HG03066 (cell line): ENCODE measurements at regions not wholly inside any gene's neighbourhood (a gene's known extent, or its start where the extent isn't known, plus 50 kb on each side); places are given as distances from the start of the nearest gene placed in this dataset.

ENCODE experiments used
- ATAC-seq: cut with Tn5 transposase; IDR thresholded peaks from one replicate; pipeline ENCODE4 v1.9.1; 2021; ENCODE audit warnings: low read depth; ENCODE audit not compliant: unreplicated experiment

DNA sequence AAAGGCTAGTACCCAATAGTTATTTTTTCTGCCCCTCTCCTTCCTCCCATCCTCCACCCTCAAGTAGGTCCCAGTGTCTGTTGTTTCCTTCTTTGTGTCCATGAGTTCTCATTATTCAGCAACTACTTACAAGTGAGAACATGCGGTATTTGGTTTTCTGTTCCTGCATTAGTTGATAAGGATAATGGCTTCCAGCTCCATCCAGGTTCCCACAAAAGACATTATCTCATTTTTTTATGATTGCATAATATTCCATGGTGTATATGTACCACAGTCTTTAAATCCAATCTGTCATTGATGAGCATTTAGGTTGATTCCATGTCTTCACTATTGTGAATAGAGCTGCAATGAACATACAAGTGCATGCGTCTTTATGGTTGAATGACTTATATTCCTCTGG is 128.3 kb upstream of the ANKRD55 start:
- no peak for ATAC-seq

DNA sequence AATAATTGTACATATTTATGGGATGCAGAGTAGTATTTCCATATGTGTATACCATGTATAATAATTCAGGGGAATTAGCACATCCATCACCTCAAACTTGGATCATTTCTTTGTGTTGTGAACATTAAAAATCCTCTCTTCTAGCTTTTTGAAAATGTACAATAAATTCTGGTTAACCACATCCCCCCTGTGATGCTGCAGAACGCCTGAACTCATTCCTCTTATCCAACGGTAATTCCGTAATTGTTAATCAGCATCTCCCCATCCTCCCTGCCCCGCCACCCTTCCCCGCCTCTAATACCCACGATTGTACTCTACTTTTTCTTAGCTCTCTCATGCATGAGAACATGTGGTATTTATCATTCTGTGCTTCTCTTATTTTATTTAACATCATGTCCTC is 127.7 kb upstream of the ANKRD55 start:
- ATAC-seq = no peak

DNA sequence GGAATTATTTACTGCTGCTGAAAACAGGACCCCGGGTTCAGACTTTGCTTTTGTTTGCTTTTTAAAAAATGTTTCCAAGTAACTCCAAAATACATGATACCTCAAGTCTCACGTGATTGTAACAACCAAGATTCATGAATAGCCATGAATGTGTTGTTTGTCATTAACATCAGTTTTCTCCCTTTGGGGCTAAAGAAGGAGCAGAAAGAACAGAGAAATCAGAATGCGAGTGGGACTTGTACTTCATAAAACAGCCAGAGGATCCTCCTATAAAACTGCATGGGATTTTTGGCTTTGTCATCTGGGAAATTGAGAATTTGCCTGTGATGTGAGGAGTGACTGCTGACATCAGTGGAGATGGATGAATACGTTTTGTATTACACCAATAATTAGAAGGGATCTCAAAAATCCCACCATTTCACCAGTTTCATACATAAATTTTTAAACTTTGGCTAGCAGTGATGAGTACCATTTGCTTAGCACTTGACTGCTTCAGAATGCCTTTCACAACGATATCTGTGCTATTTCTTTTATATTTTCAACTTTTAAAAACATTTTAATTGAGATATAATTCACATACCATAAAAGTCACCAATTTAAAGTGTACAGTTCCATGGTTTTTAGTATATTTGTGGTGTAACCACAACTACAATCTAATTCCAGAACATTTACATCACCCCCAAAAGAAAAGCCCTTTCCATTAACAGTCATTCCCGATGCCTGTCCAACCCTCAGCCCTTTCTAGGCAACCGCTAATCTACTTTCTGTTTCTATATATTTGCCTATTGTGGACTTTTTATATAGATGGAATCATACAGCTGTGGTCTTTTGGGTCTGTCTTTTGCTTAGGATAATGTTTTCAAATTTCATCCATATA is 126.9 kb upstream of the ANKRD55 start:
- ATAC-seq = no peak

DNA sequence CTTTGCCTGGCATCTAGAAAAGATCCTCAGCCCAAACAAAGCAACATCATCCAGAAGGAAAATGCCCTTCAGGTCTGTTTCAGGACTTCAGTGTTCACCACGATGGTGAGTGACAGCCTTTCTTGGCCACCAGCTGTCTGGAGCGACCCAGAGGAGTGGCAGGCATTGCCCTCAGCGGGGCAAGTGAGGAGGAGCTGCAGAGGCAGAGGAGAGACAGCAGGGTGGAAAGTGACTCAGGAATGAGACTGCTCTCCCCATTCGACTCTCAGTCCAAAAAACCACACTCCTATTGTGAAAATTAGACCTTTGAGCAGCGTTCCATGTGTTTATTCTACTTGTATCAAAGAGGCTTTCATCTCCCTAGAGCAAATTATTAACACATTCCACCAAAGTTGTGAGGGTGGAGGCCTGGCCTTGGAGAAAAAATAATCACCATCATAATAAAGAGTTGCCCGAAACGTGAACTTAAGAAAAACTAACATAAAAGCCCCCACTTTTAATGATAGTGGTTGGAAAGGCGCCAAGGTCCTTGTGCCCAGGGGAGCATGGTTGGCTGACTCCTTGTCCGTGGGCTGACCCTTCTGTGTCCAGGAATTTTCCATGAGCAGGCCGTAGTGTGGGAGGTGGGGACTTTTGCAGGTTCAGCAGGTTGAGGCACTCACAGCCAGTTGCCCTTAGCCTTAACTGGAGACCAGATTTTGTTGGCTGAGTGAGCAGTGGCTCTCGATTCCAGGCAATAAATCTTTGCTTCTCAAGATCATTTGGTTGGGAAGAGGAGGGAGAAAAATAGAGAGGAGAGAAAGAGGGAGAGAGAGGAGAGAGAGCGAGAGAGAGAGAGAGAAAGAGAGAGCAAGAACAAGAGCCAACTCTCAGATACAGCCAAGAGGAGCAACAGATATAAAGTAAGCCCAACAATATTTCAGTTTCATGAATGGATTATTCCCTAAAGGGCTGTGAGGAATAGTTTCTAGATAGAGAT is 125.9 kb upstream of the ANKRD55 start:
- ATAC-seq = no peak

DNA sequence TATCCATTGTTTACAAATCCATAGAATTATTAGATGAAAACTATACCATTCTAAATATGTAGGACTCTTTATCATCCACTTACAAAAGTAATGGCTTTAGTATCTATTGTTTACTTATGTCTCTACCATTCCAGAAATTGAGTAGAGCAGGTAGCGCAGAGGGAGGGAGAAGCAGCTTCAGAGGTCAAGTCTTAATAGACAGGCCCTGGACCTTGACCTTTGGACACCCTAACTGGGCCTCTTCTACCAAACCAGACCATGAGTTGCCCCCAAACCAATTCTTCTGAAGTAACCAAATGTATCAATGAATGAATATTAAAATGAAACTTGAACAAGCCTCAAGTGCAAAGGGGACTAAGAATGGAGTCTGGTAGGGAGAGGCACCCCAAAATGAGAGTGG is 124.9 kb upstream of the ANKRD55 start:
- no peak for ATAC-seq

DNA sequence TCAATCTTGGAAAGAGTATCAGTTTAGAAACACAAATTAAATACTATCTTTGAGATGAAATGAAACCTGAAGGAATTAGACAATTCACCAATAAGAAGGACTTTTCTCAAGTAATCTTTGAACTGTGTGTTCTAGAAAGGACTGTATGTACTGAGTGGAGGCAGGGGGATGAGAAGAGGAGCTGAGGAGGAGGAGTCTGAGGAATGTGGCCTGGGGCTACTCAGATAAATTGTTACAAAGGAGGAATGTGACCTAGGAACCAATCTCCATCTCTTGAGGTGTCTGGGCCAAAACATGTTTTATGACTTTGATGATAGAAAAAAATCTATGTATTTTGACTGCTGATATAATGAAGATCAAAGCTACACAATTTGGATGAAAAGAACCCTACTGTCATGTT is 124.3 kb upstream of the ANKRD55 start:
- ATAC-seq = no peak

DNA sequence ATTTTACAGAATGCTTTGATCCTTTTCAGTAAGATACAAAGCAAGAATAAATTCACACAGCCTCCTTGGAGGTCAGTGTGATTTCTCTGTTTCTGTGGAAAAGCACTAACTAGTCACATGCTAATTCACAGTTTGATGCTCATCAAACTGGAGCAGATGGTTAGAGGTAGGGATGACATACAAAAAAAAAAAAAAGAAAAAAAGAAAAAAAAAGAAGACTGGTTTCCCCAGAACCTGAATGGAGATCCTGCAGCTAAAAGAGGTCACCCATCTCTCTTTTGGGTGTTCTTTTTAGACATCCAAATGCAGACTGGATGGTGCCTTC is 123.7 kb upstream of the ANKRD55 start:
- no peak for ATAC-seq

DNA sequence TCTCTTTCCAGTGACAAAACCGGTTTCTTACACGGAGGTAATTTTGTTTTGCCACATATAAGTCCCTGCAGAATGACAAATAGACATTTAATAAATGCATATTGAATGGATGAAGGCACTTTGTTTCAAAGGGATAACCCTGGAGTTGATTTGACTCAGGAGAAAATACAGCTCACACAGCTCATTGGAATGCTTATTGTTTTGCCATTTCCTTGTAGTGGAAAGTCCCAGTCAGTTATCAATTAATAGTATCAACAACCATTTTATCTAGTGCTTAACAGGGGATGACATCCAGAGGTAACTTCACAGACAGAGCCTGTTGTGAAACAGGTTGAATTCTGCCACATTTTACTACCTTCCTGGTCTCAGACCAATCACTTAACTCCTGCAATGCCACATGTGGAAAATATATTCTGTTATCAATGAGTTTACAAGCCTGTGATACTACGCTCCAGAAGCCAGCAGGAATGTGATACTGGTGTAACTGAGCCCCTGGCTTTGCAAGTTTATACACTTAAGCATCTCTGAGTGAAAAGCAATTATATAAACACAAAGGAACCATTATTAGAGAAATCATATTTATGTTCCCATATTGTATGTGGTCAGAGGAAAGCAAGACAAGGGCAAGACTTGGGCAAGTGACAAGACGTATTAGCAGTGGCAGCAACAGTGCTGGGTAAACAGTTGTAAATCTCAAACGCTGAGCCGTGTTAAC is 123.1 kb upstream of the ANKRD55 start:
- no peak for ATAC-seq

DNA sequence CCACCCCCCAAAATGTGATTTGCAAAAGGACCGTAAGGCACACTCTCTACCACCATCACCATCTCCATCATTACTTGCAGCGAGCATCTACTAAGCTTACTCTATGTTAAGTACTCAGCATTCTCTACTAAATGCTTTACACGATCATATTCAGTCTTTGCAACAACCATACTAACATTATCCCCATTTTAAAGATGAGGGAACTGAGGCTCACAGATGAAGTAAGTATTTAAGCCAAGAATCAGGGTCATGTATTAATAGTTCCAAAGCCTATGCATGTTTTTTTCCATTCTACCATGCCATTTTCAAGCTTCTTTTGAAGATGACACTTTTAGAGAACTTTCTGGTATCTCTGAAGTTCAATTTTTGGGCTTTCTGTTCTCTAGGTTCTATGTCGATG is 121.7 kb upstream of the ANKRD55 start:
- no peak for ATAC-seq

DNA sequence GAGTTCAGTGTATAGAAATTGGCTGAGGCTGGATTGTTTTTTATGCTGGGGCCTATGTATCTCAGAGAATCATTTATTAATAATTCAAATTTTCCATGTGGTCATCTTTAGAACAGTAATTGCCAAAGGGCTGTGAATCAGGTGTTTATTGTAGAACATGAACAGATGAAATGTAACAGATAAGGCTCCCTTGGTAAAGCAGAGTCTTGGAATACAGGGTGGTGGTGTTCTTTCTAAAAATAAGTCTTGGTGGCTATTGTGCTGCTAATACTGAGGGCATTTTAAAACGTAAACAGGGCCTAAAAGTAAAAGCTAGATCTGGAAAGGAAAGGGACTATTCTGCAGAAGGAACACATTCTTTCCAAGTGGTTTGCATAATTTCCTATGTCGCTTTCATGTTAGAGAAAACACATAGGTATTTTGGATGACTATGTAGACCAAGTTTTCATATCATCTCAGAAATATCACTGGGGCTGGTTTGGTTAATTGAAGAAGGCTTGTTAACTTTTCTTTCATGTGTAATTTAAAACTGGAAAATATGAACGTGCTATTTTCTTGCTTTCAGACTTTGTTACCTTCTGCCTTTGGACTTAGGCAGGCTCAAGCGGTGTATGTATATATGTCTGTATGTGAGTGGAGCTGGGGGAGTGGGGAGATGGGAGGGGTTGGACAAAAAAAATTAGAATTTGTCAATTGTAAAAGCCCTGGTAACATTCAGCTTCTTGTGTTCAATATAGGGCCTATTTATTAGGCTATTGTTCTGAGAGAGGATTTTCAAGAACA is 119.9 kb upstream of the ANKRD55 start:
- no peak for ATAC-seq

DNA sequence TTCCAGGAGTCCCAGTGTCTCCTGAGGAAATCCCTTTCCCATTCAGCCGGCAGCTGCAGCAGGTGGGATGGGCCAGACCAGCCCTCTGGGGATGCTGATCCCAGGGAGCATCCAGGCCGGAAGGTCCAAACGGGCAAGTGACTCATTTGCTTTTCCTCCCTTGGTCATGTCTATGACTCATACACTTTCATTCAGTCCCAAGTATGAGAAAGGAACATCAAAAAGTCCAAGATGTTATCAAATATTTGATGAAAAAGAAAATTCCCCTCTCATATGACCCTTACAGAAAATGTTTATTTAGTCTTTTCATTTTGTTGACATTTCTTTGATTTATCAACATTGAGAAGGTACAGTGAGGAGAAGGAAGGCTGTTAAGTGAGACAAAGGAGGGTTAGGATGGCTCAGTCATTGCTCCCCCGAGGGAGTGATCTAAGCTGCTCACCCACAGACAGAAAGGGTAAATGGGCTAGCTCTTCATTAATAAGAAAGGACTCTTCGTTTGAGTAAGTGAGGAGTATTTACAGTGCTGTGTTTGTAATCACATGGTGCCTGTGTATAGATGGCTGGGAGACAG is 117.6 kb upstream of the ANKRD55 start:
- no peak for ATAC-seq

DNA sequence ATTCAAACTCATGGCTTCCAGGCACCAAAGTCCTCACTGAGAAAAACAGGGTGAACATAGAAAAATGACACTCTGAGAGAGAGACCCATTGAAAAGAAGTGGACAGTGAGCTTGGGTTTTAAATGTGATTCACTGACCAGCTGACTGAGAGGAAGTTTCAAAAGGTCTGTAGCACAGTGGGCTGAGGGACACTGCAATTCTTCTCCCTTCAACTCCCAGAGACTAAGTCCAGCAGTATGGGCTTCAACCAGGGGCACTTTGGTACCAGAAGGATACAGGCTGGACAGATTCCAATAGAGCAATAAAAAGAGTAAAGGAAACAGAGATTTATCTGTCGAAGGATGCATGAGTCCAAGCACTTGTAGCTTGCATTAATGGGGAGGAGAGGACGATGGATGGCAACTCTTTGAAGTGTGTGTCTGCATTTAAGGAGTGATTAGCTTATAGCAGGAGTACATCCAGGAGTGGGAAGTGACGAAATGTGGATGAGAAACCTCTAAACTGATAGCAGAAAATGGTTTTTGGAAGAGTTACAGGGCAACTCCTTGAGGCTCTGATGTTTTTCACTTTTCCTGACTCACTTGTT is 117.0 kb upstream of the ANKRD55 start:
- ATAC-seq = no peak

DNA sequence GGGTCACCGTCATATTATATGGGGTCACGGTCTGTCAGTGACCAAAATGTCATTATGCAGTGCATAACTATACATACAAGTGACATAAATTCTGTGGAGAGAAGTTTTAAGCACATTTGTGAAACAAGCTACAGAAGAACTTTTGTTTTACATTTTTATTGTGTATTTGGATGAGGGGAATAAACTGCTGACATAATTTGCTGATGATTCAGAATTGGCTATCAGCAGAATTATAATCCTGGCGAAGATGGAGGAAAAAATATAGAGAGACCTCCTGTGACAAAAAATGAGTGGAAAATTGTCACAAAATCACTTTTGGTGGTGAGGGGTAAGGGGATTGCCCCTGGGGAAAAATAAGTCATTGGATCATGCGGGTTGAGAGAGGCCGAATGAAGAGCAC is 116.3 kb upstream of the ANKRD55 start:
- ATAC-seq = no peak

DNA sequence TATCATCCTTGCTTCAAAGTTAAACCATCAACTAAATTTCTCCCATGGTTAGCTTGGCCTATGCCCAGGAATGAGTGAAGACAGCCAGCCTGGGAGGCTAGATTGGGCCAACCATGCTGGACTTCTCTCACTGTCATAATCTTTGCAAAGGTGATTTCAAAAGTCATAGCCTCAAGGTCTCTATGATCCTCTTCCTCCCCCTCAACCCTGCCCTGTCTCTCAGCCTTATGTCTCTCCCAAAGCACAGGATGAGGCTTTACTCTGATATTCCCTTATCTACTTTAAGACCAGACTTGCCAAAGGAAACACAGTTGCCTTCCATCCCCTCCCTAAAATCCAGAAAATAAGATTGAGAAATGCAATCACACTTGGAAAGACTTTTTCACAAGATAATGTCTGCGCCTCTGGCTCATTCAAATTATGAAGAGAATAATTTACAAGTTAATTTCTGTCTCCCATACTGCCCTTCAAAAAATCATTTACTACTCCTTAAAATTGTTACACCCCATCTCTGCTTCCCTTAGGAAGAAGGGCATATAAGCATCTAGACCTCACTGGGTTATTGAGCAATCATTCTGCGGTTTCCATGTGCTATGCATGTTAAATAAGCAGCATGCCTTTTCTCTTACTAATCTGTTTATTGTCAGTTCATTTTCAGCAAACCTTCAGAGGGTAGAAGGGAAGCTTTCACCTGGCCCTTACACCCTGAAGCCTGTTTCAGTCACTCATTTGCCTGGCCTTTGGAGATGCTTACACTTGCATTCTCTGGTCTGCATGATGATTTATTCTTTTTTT is 113.8 kb upstream of the ANKRD55 start:
- ATAC-seq = no peak

DNA sequence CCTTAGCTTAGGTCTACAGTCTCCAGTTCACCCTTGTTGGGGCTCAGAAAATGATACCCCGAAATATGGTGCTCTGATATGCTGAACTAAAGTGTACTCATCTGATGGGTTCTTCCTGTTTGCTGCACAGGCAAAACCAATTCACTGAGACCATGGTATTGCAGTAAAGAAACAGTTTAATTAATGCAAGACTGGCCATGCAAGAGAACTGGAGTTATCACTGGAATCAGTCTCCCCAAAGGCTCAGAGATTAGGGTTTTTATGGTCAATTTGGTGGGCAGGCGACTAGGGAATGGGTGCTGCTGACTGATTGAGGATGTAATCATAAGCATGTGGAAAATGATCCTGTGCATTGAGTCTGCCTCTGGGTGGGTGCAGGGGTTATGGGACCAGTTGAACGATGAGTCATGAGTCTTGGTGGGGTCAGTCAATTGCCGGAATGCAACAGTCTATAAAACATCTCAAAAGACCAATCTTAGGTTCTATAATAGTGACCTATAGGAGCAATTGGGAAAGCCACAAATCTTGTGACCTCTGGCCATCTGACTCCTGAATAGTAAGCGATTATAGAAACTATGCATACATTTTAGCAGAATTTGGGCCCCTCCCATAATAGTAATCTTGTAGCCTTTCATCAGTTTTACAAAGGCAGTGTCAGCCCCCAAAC is 113.0 kb upstream of the ANKRD55 start:
- ATAC-seq = no peak

DNA sequence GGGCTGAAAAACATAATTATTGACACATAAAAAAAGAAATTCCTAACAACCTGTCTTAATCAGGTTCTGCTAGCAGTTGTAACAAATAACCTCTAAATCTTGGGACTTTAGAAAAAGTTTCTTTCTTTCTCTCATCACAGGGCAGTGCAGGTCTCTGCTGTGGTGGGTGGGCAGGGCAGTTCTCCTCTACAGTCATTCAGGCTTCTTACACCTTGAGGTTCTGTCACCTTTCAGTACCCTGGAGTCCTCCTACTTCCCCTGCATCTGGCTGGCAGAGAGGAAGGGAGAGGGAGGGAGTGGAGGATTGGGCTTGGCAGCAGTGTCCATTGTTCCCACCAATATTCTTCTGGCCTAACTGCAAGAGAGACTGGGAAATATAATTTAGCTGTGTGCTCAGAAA is 112.2 kb upstream of the ANKRD55 start:
- ATAC-seq = no peak

DNA sequence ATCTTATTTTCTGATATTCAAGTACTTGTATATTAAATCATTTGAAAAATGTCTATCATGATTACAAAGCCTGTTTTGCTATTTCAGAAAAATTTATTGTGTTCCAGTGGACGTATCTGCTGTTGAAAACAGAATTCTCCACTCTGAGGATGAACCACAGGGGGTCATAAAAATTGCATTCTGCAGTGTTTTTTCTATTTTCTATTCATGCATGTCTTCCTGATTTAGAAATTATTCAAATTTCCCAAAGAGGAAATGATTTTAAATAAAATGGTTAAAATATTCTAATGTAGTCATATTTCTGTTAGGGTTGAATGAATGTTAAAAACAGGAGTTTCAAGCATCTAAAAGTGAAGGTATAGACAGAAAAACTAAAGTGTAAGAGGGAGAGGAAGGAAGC is 111.5 kb upstream of the ANKRD55 start:
- no peak for ATAC-seq

DNA sequence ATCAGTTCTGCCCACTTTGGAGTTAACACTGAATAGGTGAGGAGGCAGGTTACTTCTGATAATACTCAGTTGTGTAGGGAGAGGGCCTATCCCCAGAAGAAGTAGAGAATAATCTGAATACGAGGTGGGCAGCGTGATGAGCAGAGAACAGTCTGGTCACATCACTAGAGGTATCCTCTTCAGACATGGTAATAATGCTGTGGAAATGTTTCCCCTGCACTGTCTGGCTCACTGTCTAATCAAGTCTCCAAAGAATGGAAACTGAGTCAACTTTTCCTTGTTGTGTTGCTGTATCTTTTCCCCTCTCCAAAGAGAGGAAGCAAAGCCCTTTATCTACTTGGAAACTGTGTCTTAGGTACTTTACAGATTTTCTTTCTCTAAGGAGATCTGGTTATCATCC is 110.9 kb upstream of the ANKRD55 start:
- ATAC-seq = no peak
